Kidney epithelial cell (primary cell): ENCODE measurements at regions not wholly inside any gene's neighbourhood (a gene's known extent, or its start where the extent isn't known, plus 50 kb on each side); places are given as distances from the start of the nearest gene placed in this dataset.

Experiments
- DNase-seq: peaks from one replicate; pipeline ENCODE4 v3.0.0-alpha.2; 2010; ENCODE audit warnings: low read depth
- H3K27me3 ChIP-seq: 2 replicates; pipeline ENCODE4 v1.6.0; 2011; ENCODE audit warnings: low read length; ENCODE audit not compliant: control insufficient read depth, insufficient read depth
- H3K36me3 ChIP-seq: 2 replicates; pipeline ENCODE4 v1.5.1; 2011; ENCODE audit warnings: low read length; ENCODE audit not compliant: control insufficient read depth, insufficient read depth
- H3K4me3 ChIP-seq: 2 replicates; pipeline ENCODE4 v1.5.1; 2011; ENCODE audit warnings: low read depth, mild to moderate bottlenecking, control low read depth, low read length
- TF ChIP-seq, protein P1 (sequence below): IDR thresholded peaks from 2 replicates; pipeline ENCODE4 v1.5.1; 2011; ENCODE audit warnings: mild to moderate bottlenecking, moderate library complexity, low read length, control low read depth, inconsistent platforms; ENCODE audit not compliant: insufficient read depth, poor library complexity, severe bottlenecking

DNA sequence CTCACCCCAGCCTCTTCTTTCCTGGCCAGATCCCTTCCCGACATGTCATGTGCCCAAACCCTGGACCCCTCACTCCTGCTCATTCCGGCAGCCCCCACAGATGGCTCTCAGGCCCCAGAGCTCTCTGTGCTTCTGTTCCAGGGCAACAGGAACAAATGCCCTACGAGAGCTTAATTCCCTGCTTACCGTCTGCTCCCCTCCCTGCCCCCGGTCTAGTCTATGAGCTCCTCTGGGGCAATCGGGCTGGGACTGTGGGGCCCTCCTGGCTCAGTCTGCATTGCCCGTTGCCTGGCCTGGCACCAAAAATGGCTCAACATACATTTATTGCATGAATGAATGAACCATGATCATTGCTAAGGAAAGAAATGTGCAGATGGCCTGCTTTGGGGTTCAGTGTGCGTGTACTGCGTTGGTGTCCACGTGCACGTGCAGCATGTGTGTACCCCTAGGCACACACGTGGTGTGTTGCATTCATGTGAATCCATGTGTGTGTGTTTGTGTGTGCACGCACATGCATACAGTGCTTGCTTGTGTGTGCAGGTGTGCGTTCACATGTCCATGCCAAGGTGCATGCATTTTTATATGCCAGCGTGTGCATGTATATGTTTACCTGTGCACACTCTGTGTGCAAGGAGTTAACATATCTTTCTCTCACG, 201.2 kb upstream of the IER5L start:
- no peak overlapping the region for H3K4me3 ChIP-seq
- no peaks in the 10 kb centered on the region for H3K36me3 ChIP-seq
- no peak for DNase-seq
- H3K27me3 ChIP-seq = peaks cover 6% of the 10 kb centered on the region
- TF ChIP-seq, protein P1, sequence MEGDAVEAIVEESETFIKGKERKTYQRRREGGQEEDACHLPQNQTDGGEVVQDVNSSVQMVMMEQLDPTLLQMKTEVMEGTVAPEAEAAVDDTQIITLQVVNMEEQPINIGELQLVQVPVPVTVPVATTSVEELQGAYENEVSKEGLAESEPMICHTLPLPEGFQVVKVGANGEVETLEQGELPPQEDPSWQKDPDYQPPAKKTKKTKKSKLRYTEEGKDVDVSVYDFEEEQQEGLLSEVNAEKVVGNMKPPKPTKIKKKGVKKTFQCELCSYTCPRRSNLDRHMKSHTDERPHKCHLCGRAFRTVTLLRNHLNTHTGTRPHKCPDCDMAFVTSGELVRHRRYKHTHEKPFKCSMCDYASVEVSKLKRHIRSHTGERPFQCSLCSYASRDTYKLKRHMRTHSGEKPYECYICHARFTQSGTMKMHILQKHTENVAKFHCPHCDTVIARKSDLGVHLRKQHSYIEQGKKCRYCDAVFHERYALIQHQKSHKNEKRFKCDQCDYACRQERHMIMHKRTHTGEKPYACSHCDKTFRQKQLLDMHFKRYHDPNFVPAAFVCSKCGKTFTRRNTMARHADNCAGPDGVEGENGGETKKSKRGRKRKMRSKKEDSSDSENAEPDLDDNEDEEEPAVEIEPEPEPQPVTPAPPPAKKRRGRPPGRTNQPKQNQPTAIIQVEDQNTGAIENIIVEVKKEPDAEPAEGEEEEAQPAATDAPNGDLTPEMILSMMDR = no peak

DNA sequence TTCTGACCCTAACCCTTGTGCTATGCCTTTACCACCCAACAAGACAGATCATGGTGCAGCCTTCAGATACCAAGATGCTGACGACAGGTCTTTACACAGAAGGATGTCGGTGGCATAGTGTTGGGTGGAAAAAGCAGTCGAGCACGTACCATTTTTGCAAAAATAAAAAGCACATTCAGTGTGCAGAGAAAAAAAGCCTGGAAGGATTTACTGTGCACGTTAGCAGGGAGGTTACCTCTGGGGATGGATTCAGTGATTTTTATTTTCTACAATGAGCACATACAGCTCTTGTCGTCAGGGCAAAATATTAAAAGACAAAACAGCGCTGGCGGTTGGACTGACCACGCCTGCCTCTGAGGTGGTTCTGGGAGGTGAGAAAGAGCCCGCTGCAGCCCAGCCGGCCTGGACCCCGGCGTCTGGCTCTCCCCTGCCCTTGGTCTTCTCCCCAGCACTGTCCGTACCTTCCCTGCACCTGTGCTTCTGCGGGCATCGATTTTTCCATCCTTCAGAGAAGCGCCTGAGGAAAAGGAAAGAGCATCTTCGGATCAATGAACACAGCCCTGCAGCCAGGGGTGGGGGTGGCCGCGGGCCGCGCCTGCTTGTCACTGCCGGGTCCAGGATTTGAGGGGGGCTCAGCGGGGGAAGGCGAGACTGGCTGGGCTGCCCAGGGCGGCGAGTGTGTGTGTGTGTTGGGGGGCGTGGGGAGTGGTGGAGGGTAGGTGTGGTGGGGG, 200.0 kb upstream of the IER5L start:
- Histone ChIP-seq H3K4me3 (no peak overlapping the region), H3K36me3 (no peaks in the 10 kb centered on the region), H3K27me3 (peaks cover 6% of the 10 kb centered on the region)
- DNase-seq = no peak
- TF ChIP-seq, protein P1 = no peak

DNA sequence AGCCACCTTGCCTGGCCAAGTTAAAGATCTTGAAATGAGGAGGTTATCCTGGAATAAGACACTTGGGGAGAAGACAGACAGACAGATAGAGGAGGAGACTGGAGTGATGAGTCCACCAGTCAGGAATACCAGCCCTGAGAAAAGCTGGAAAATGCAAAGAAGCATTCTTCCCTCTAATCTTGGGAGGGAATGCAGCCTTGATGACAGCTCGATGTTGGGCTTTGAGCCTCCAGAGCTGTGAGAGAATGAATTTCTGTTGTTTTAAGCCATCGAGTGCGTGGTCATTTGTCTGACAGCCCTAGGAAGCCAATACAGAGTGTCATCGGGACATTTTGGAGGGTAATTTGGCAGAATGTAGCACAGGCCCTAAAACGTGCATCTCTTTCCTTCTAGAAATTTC, 199.1 kb upstream of the IER5L start:
- TF ChIP-seq, protein P1 = no peak
- peaks cover 6% of the 10 kb centered on the region for H3K27me3 ChIP-seq
- H3K36me3 ChIP-seq = no peaks in the 10 kb centered on the region
- H3K4me3 ChIP-seq = no peak overlapping the region
- DNase-seq = no peak

DNA sequence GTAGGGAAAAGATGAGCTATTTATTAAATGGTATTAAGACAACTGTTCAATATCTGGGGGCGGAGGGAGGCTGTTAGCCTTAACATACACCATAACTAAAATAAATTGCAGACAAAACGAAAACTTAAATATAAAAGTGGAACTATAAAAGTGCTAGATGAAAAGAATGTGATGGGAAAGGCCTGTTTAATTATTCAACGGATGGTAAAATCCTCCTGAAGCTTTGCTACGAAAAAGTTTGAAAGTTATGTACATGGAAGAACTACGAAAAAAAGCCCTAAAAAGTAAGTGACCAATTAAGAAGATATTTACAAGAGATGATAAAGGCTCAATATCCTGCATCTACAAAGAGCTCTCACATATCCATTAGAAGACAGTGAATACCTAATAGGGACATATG, 197.8 kb upstream of the IER5L start:
- Histone ChIP-seq H3K27me3 (peaks cover 6% of the 10 kb centered on the region), H3K4me3 (no peak overlapping the region), H3K36me3 (no peaks in the 10 kb centered on the region)
- TF ChIP-seq, protein P1 = no peak
- no peak for DNase-seq

DNA sequence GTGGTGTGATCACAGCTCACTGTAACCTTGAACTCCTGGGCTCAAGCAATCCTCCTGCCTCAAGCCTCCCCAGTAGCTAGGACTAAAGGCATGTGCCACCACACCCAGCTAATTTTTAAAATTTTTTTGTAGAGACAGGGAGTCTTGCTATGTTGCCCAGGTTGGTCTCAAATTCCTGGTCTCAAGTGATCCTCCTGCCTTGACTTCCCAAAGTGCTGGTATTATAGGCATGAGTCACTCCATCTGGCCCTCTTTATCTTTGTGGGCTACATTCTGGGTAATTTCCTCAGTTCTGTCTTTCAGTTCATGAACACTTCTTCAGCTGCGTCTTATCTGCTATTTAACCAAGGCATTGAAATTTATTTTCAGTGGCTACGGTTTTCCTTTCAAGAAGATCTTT, 196.6 kb upstream of the IER5L start:
- H3K36me3 ChIP-seq = no peaks in the 10 kb centered on the region
- peaks cover 6% of the 10 kb centered on the region for H3K27me3 ChIP-seq
- TF ChIP-seq, protein P1 = no peak
- DNase-seq = no peak
- no peak overlapping the region for H3K4me3 ChIP-seq
